ENCODE measurements at regions not wholly inside any gene's neighbourhood (a gene's known extent, or its start where the extent isn't known, plus 50 kb on each side); places are given as distances from the start of the nearest gene placed in this dataset.
A peak's percentile ranks its signal among the peaks of the same experiment; 100 is the strongest.
"Not testable (repeated sequence)": the region's sequence is repeated elsewhere in the genome, so short reads cannot be mapped to it uniquely, and the experiment has no call there.

- DNase-seq (ENCODE audit: low read depth) = no peak
- TF ChIP-seq CTCF (conservative IDR thresholded peaks at IDR 0.05; ENCODE audit: low read depth, low read length) = no peak
- no peak overlapping the region for H3K4me3 ChIP-seq (ENCODE audit: low read length)
Measured at GRCh38 chrX:87397103-87397886, 120.3 kb upstream of the KLHL4 start.

- no peak for TF ChIP-seq CTCF (conservative IDR thresholded peaks at IDR 0.05; ENCODE audit: low read depth, low read length)
- no peak overlapping the region for H3K4me3 ChIP-seq (ENCODE audit: low read length)
- no peak for DNase-seq (ENCODE audit: low read depth)
Measured at GRCh38 chrX:87402256-87402655, 115.3 kb upstream of the KLHL4 start.

DNA sequence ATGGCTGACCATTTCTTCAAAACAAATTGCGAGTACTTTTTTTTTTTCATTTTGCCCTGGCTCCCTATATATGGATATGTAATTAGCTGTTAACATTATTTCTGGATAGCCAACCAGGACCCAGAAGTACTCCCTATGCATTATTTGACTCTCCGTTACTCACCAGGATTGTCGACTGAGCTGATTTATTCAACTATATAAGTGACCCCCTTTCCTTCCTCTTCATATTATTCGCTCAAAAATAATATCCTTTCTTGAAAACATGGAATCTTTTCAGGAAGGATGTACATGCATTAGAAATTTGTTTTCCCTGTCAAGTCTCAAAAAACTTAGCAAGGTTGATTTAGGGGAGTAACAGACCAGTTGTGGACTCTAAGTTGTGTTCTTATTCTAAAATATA, 114.1 kb upstream of the KLHL4 start:
- no peak for TF ChIP-seq CTCF (conservative IDR thresholded peaks at IDR 0.05; ENCODE audit: low read depth, low read length)
- DNase-seq (ENCODE audit: low read depth) = no peak
- H3K4me3 ChIP-seq (ENCODE audit: low read length) = no peak overlapping the region

GRCh38 chrX:87409113-87409841, 108.3 kb upstream of the KLHL4 start:
- no peak overlapping the region for H3K4me3 ChIP-seq (ENCODE audit: low read length)
- TF ChIP-seq CTCF (conservative IDR thresholded peaks at IDR 0.05; ENCODE audit: low read depth, low read length) = no peak
- DNase-seq (ENCODE audit: low read depth) = peak; percentile 88

- no peak for TF ChIP-seq CTCF (conservative IDR thresholded peaks at IDR 0.05; ENCODE audit: low read depth, low read length)
- no peak for DNase-seq (ENCODE audit: low read depth)
- no peak overlapping the region for H3K4me3 ChIP-seq (ENCODE audit: low read length)
Measured at GRCh38 chrX:87425618-87426017, 92.0 kb upstream of the KLHL4 start.

DNA sequence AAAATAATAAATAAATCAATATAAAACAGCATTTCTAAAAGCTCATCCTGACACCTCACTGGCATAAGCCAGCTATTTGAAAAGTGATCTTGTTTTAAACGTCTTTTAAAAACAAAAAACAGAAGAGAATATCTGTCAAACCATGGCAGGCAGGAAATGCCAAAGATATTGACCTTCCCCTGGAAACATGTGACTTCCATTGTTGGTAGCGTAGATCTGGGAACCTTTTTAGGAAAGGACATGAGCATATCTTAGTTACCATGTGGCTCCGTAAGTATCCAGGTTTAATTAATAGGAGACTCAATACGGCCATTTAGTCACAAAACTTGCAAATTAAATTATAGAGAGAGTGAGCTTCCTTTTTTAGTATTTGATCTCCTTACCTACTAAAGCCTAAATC, 83.0 kb upstream of the KLHL4 start:
- H3K4me3 ChIP-seq (ENCODE audit: low read length) = no peak overlapping the region
- no peak for TF ChIP-seq CTCF (conservative IDR thresholded peaks at IDR 0.05; ENCODE audit: low read depth, low read length)
- no peak for DNase-seq (ENCODE audit: low read depth)

DNA sequence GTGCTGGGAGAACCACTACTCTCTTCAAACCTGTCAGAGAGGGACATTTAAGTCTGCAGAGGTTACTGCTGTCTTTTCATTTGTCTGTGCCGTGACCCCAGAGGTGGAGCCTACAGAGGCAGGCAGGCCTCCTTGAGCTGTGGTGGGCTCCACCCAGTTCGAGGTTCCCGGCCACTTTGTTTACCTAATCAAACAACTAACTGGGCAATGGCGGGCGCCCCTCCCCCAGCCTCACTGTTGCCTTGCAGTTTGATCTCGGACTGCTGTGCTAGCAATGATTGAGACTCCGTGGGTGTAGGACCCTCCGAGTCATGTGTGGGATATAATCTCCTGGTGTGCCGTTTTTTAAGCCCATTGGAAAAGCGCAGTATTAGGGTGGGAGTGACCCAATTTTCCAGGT, 69.0 kb upstream of the KLHL4 start:
- not testable (repeated sequence) for DNase-seq (ENCODE audit: low read depth); H3K4me3 ChIP-seq (ENCODE audit: low read length)

DNA sequence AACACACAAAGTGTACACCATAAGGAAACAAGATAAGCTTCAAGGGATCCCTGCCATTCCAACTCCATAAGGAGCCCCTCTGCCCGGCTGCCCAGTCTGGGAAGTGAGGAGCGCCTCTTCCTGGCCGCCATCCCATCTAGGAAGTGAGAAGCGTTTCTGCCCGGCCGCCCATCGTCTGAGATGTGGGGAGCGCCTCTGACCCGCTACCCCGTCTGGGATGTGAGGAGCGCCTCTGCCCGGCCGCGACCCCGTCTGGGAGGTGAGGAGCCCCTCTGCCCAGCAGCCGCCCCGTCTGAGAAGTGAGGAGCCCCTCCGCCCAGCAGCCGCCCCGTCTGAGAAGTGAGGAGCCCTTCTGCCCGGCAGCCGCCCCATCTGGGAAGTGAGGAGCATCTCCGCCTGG, 51.8 kb upstream of the KLHL4 start:
- H3K4me3 ChIP-seq (ENCODE audit: low read length); DNase-seq (ENCODE audit: low read depth): not testable (repeated sequence)
